ENCODE measurements at regions not wholly inside any gene's neighbourhood (a gene's known extent, or its start where the extent isn't known, plus 50 kb on each side); places are given as distances from the start of the nearest gene placed in this dataset.
"Not testable (repeated sequence)": the region's sequence is repeated elsewhere in the genome, so short reads cannot be mapped to it uniquely, and the experiment has no call there.

DNA sequence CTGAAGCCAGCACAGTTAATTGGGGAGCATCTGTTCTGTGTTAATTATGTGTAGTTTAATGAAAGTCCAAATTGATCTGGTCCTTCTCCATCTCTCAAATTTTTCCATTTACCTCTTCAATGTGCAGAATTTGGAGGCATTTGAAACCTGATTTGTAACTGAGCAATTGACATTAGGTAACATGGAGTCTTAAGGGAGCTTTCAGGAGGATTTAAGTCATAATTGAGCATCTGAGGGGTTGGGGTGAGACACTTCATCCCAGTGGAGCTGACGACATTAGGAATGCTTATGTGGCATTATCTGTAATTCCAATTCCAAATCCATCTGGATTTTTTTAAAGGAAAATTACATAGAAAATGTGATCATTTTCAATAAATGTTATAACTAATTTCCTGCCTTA lies 1015.9 kb downstream of the TLE1 start:
- Histone ChIP-seq H3K4me3 (ENCODE audit: low read depth in 1 of 3, low read length in 3 of 3) (no peak overlapping the region), H3K27ac (ENCODE audit: low read depth in 1 of 3, low read length in 2 of 3) (no peak overlapping the region), H3K36me3 (ENCODE audit: control insufficient read depth in 3 of 3, insufficient read depth in 2 of 3, low read depth in 1 of 3, low read length in 3 of 3) (no peaks in the 10 kb centered on the region), H3K27me3 (ENCODE audit: control insufficient read depth in 3 of 3, insufficient read depth in 3 of 3, low read length in 3 of 3) (no peaks in the 10 kb centered on the region), H3K4me1 (ENCODE audit: control insufficient read depth in 3 of 3, insufficient read depth in 2 of 3, low read depth in 1 of 3, low read length in 2 of 3) (no peaks in the 10 kb centered on the region), H3K9me3 (ENCODE audit: control insufficient read depth in 2 of 2, insufficient read depth in 1 of 2, low read depth in 1 of 2, low read length in 1 of 2) (peaks cover 1 to 11% of the 10 kb centered on the region in 2 donors)
- FAIRE-seq: no peak
- DNase-seq: no peak
- WGBS, 3 donors: 68 to 77% (median 73%) methylated on average over 1 of the region's 1 CpG

DNA sequence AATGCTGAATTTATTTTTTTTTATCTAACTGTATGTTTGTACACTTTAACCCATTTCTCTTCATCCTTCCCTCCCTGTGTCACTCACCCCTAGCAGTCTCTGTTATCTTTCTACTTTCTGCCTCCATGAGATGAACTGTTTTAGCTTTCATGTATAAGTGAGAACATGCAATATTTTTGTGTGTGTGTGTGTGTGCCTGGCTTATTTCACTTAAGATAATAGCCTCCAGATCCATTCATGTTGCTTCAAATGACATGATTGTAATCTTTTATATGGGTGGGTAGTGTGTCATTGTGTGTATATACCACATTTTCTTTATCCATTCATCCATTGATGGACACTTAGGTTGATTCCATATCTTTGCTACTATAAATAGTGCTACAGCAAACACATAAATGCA lies 1023.9 kb downstream of the TLE1 start:
- no peaks in the 10 kb centered on the region for H3K4me1 ChIP-seq (ENCODE audit: control insufficient read depth in 3 of 3, insufficient read depth in 2 of 3, low read depth in 1 of 3, low read length in 2 of 3)
- no peak overlapping the region for H3K27ac ChIP-seq (ENCODE audit: low read depth in 1 of 3, low read length in 2 of 3)
- FAIRE-seq: no peak
- H3K4me3 ChIP-seq (ENCODE audit: low read depth in 1 of 3, low read length in 3 of 3): no peak overlapping the region
- H3K36me3 ChIP-seq (ENCODE audit: control insufficient read depth in 3 of 3, insufficient read depth in 2 of 3, low read depth in 1 of 3, low read length in 3 of 3): no peaks in the 10 kb centered on the region
- peaks cover 0 to 18% of the 10 kb centered on the region in 2 donors for H3K9me3 ChIP-seq (ENCODE audit: control insufficient read depth in 2 of 2, insufficient read depth in 1 of 2, low read depth in 1 of 2, low read length in 1 of 2)
- H3K27me3 ChIP-seq (ENCODE audit: control insufficient read depth in 3 of 3, insufficient read depth in 3 of 3, low read length in 3 of 3): no peaks in the 10 kb centered on the region
- DNase-seq: no peak

- WGBS, 3 donors: 43 to 52% (median 51%) methylated on average over 4 of the region's 4 CpGs
- H3K9me3 ChIP-seq (ENCODE audit: control insufficient read depth in 2 of 2, insufficient read depth in 1 of 2, low read depth in 1 of 2, low read length in 1 of 2): peaks cover 0 to 10% of the 10 kb centered on the region in 2 donors
- no peaks in the 10 kb centered on the region for H3K4me1 ChIP-seq (ENCODE audit: control insufficient read depth in 3 of 3, insufficient read depth in 2 of 3, low read depth in 1 of 3, low read length in 2 of 3)
- no peak for DNase-seq
- no peaks in the 10 kb centered on the region for H3K27me3 ChIP-seq (ENCODE audit: control insufficient read depth in 3 of 3, insufficient read depth in 3 of 3, low read length in 3 of 3)
- no peak overlapping the region for H3K4me3 ChIP-seq (ENCODE audit: low read depth in 1 of 3, low read length in 3 of 3)
- H3K27ac ChIP-seq (ENCODE audit: low read depth in 1 of 3, low read length in 2 of 3): no peak overlapping the region
- no peak for FAIRE-seq
- H3K36me3 ChIP-seq (ENCODE audit: control insufficient read depth in 3 of 3, insufficient read depth in 2 of 3, low read depth in 1 of 3, low read length in 3 of 3): no peaks in the 10 kb centered on the region
Observed at GRCh38 chr9:80664327-80665210, 1024.8 kb downstream of the TLE1 start.

- not testable (repeated sequence) for DNase-seq; H3K27me3 ChIP-seq (ENCODE audit: control insufficient read depth in 3 of 3, insufficient read depth in 3 of 3, low read length in 3 of 3); FAIRE-seq; H3K4me3 ChIP-seq (ENCODE audit: low read depth in 1 of 3, low read length in 3 of 3); H3K27ac ChIP-seq (ENCODE audit: low read depth in 1 of 3, low read length in 2 of 3); H3K9me3 ChIP-seq (ENCODE audit: control insufficient read depth in 2 of 2, insufficient read depth in 1 of 2, low read depth in 1 of 2, low read length in 1 of 2); H3K36me3 ChIP-seq (ENCODE audit: control insufficient read depth in 3 of 3, insufficient read depth in 2 of 3, low read depth in 1 of 3, low read length in 3 of 3); H3K4me1 ChIP-seq (ENCODE audit: control insufficient read depth in 3 of 3, insufficient read depth in 2 of 3, low read depth in 1 of 3, low read length in 2 of 3)
- WGBS, 3 donors: 94 to 95% (median 95%) methylated on average over 26 of the region's 26 CpGs
Observed at GRCh38 chr9:80659751-80660150, 1029.6 kb downstream of the TLE1 start.

GRCh38 chr9:80651044-80651443 lies 1038.3 kb downstream of the TLE1 start:
- Histone ChIP-seq H3K27me3 (ENCODE audit: control insufficient read depth in 3 of 3, insufficient read depth in 3 of 3, low read length in 3 of 3) (no peaks in the 10 kb centered on the region), H3K9me3 (ENCODE audit: control insufficient read depth in 2 of 2, insufficient read depth in 1 of 2, low read depth in 1 of 2, low read length in 1 of 2) (peaks cover 0 to 2% of the 10 kb centered on the region in 2 donors), H3K4me1 (ENCODE audit: control insufficient read depth in 3 of 3, insufficient read depth in 2 of 3, low read depth in 1 of 3, low read length in 2 of 3) (no peaks in the 10 kb centered on the region), H3K27ac (ENCODE audit: low read depth in 1 of 3, low read length in 2 of 3) (no peak overlapping the region), H3K36me3 (ENCODE audit: control insufficient read depth in 3 of 3, insufficient read depth in 2 of 3, low read depth in 1 of 3, low read length in 3 of 3) (no peaks in the 10 kb centered on the region), H3K4me3 (ENCODE audit: low read depth in 1 of 3, low read length in 3 of 3) (no peak overlapping the region)
- WGBS, 3 donors: 62 to 66% (median 64%) methylated on average over 5 of the region's 5 CpGs
- no peak for DNase-seq
- FAIRE-seq: no peak

DNA sequence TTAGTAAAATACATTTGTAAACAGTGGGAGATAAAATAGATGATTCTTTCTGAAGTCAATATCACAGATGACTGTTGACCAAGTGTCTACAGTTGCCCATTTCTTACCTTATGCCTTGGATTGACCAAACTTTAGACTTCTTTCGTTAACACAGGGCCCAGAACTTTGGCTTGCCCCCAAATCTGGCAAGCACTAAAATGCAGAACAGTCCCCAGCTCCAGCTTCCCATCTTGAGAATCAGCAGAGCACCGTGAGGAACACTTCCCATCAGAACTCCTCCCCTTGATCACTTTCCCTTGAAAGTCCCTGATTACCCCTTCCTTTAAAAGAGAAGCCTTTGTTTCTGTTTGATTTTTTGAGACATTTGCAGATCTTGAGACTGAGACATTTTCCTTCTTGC lies 1039.9 kb downstream of the TLE1 start:
- Histone ChIP-seq H3K27me3 (ENCODE audit: control insufficient read depth in 3 of 3, insufficient read depth in 3 of 3, low read length in 3 of 3) (no peaks in the 10 kb centered on the region), H3K4me3 (ENCODE audit: low read depth in 1 of 3, low read length in 3 of 3) (no peak overlapping the region), H3K4me1 (ENCODE audit: control insufficient read depth in 3 of 3, insufficient read depth in 2 of 3, low read depth in 1 of 3, low read length in 2 of 3) (no peaks in the 10 kb centered on the region), H3K36me3 (ENCODE audit: control insufficient read depth in 3 of 3, insufficient read depth in 2 of 3, low read depth in 1 of 3, low read length in 3 of 3) (no peaks in the 10 kb centered on the region), H3K9me3 (ENCODE audit: control insufficient read depth in 2 of 2, insufficient read depth in 1 of 2, low read depth in 1 of 2, low read length in 1 of 2) (peaks cover 0 to 2% of the 10 kb centered on the region in 2 donors), H3K27ac (ENCODE audit: low read depth in 1 of 3, low read length in 2 of 3) (no peak overlapping the region)
- WGBS, 3 donors: 49 to 62% (median 49%) methylated on average over 2 of the region's 2 CpGs
- no peak for DNase-seq
- no peak for FAIRE-seq

DNA sequence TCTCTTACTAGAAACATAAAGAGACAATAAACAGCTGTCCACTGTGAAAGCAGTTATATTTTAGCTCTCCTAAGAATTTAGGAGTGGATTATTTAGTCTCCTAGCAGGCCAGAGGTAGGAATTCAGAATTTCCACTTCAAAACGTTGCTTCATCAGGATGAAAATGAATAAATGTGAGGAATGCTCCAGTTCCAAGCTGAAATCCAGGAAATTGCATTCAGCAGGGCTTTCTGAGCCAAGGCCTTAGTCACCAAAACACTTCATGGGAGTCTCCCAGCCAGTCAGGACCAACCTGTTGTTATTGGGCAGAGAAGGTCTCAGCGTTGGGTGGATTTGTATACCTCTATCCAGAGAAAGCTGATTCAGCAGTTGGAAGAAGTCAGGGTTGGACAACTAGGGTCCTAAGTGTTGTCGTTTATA lies 1040.3 kb downstream of the TLE1 start:
- H3K27ac ChIP-seq (ENCODE audit: low read depth in 1 of 3, low read length in 2 of 3): no peak overlapping the region
- no peaks in the 10 kb centered on the region for H3K4me1 ChIP-seq (ENCODE audit: control insufficient read depth in 3 of 3, insufficient read depth in 2 of 3, low read depth in 1 of 3, low read length in 2 of 3)
- peaks cover 0 to 2% of the 10 kb centered on the region in 2 donors for H3K9me3 ChIP-seq (ENCODE audit: control insufficient read depth in 2 of 2, insufficient read depth in 1 of 2, low read depth in 1 of 2, low read length in 1 of 2)
- no peaks in the 10 kb centered on the region for H3K27me3 ChIP-seq (ENCODE audit: control insufficient read depth in 3 of 3, insufficient read depth in 3 of 3, low read length in 3 of 3)
- FAIRE-seq: no peak
- peak in 1 of 2 donors; percentile 8 for DNase-seq
- no peaks in the 10 kb centered on the region for H3K36me3 ChIP-seq (ENCODE audit: control insufficient read depth in 3 of 3, insufficient read depth in 2 of 3, low read depth in 1 of 3, low read length in 3 of 3)
- WGBS, 3 donors: 48 to 54% (median 48%) methylated on average over 3 of the region's 3 CpGs
- no peak overlapping the region for H3K4me3 ChIP-seq (ENCODE audit: low read depth in 1 of 3, low read length in 3 of 3)

GRCh38 chr9:80648336-80648735 lies 1041.0 kb downstream of the TLE1 start:
- Histone ChIP-seq H3K4me3 (ENCODE audit: low read depth in 1 of 3, low read length in 3 of 3) (no peak overlapping the region), H3K36me3 (ENCODE audit: control insufficient read depth in 3 of 3, insufficient read depth in 2 of 3, low read depth in 1 of 3, low read length in 3 of 3) (no peaks in the 10 kb centered on the region), H3K27ac (ENCODE audit: low read depth in 1 of 3, low read length in 2 of 3) (no peak overlapping the region), H3K4me1 (ENCODE audit: control insufficient read depth in 3 of 3, insufficient read depth in 2 of 3, low read depth in 1 of 3, low read length in 2 of 3) (no peaks in the 10 kb centered on the region), H3K9me3 (ENCODE audit: control insufficient read depth in 2 of 2, insufficient read depth in 1 of 2, low read depth in 1 of 2, low read length in 1 of 2) (peaks cover 0 to 2% of the 10 kb centered on the region in 2 donors), H3K27me3 (ENCODE audit: control insufficient read depth in 3 of 3, insufficient read depth in 3 of 3, low read length in 3 of 3) (no peaks in the 10 kb centered on the region)
- WGBS, 3 donors: 77 to 92% (median 88%) methylated on average over 1 of the region's 1 CpG
- FAIRE-seq (no peak), DNase-seq (no peak)

- DNase-seq (no peak), FAIRE-seq (no peak)
- Histone ChIP-seq H3K4me3 (ENCODE audit: low read depth in 1 of 3, low read length in 3 of 3) (no peak overlapping the region), H3K4me1 (ENCODE audit: control insufficient read depth in 3 of 3, insufficient read depth in 2 of 3, low read depth in 1 of 3, low read length in 2 of 3) (no peaks in the 10 kb centered on the region), H3K36me3 (ENCODE audit: control insufficient read depth in 3 of 3, insufficient read depth in 2 of 3, low read depth in 1 of 3, low read length in 3 of 3) (no peaks in the 10 kb centered on the region), H3K27ac (ENCODE audit: low read depth in 1 of 3, low read length in 2 of 3) (no peak overlapping the region), H3K9me3 (ENCODE audit: control insufficient read depth in 2 of 2, insufficient read depth in 1 of 2, low read depth in 1 of 2, low read length in 1 of 2) (no peaks in the 10 kb centered on the region), H3K27me3 (ENCODE audit: control insufficient read depth in 3 of 3, insufficient read depth in 3 of 3, low read length in 3 of 3) (no peaks in the 10 kb centered on the region)
- WGBS, 3 donors: 83 to 88% (median 84%) methylated on average over 4 of the region's 4 CpGs
Observed at GRCh38 chr9:80646211-80646610, 1043.1 kb downstream of the TLE1 start.
